ENCODE measurements at regions not wholly inside any gene's neighbourhood (a gene's known extent, or its start where the extent isn't known, plus 50 kb on each side); places are given as distances from the start of the nearest gene placed in this dataset.

DNA sequence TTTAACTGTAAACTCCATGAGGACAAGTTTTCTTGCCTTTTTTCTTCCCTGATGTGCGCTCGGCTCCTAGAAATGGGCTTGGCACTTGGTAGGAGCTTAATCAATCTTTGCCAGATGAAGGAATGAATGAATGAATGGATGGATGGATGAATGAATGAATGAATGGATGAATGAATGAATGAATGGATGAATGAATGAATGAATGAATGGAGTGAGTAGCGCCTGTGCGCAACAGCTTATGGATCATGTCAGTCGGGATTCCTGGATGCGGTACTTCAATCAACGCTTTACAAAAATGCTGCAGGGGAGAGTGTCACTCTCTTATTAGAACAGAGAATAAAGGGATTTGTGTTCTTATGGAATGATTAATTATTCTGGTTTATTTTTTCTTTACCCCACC lies 267.3 kb downstream of the TFAP2C start:
- H3T11ph ChIP-seq (ENCODE audit: low read length), result no peak overlapping the region
- no peak overlapping the region for H3K4me2 ChIP-seq (ENCODE audit: insufficient read depth, insufficient read length, low read length)
- H3K27me3 ChIP-seq (ENCODE audit: insufficient read depth, low read length), result no peaks in the 10 kb centered on the region
- peaks cover 0 to 9% (median 3%) of the 10 kb centered on the region in 3 experiments; a peak in 4 of 7 replicates for H3K36me3 Mint-ChIP-seq (ENCODE audit: insufficient read depth in 1 of 3, low read depth in 3 of 3)
- H4K5ac ChIP-seq (ENCODE audit: insufficient read length, low read depth, low read length), result no peak overlapping the region
- H3K4ac ChIP-seq (ENCODE audit: low read depth, low read length), result no peak overlapping the region
- H3K4me1 Mint-ChIP-seq, result peaks cover 25 to 49% of the 10 kb centered on the region in 2 experiments
- peaks cover 4 to 10% of the 10 kb centered on the region in 2 experiments; a peak in 4 of 5 replicates for H3K9me3 Mint-ChIP-seq
- H3K79me1 ChIP-seq (ENCODE audit: insufficient read depth, low read depth, low read length, poor library complexity, severe bottlenecking), result no peaks in the 10 kb centered on the region
- H3K4me1 ChIP-seq (ENCODE audit: insufficient read depth, low read length), result peaks cover 8% of the 10 kb centered on the region; the same call in 1 of the 2 replicates
- H3K56ac ChIP-seq (ENCODE audit: insufficient read length, low read depth, low read length), result no peak overlapping the region
- H3K27ac Mint-ChIP-seq, result peak overlapping the region in 1 of 3 experiments; percentile 7; a peak in 1 of 7 replicates
- H2BK5ac ChIP-seq (ENCODE audit: insufficient read length, low read length), result no peak overlapping the region
- no peak overlapping the region for H2AFZ ChIP-seq (ENCODE audit: low read length)
- no peak overlapping the region for H2BK15ac ChIP-seq (ENCODE audit: low read depth, low read length)
- no CpG with 5 or more reads among the region's 7 CpGs for WGBS (ENCODE audit: extremely low coverage, insufficient read length, low lambda C conversion rate)
- H3K14ac ChIP-seq (ENCODE audit: insufficient read depth, low read length), result no peak overlapping the region
- H4K91ac ChIP-seq (ENCODE audit: insufficient read length, low read depth, low read length), result no peak overlapping the region
- no peak overlapping the region for H3K23ac ChIP-seq (ENCODE audit: insufficient read length, low read depth, low read length)
- no peak overlapping the region for H2BK120ac ChIP-seq (ENCODE audit: low read depth, low read length, poor library complexity, severe bottlenecking)
- H2AK5ac ChIP-seq (ENCODE audit: insufficient read length, low read length), result no peak overlapping the region
- no peak overlapping the region for H3K18ac ChIP-seq (ENCODE audit: insufficient read length, low read depth, low read length)
- no peak overlapping the region for H3K9ac ChIP-seq (ENCODE audit: extremely low read depth, insufficient read length, low read length)
- no peak overlapping the region for H3K27ac ChIP-seq (ENCODE audit: insufficient read length, low read depth, low read length)
- no peaks in the 10 kb centered on the region for H4K20me1 ChIP-seq (ENCODE audit: control insufficient read depth, insufficient read depth, insufficient read length)
- H3K79me2 ChIP-seq (ENCODE audit: insufficient read depth, low read length), result no peaks in the 10 kb centered on the region
- no peak for DNase-seq
- H4K8ac ChIP-seq (replicated peaks; ENCODE audit: insufficient read length, low read depth, low read length), result no peak overlapping the region
- peaks cover 14% of the 10 kb centered on the region for H3K27me3 Mint-ChIP-seq (ENCODE audit: low read depth)
- TF ChIP-seq, protein P1, sequence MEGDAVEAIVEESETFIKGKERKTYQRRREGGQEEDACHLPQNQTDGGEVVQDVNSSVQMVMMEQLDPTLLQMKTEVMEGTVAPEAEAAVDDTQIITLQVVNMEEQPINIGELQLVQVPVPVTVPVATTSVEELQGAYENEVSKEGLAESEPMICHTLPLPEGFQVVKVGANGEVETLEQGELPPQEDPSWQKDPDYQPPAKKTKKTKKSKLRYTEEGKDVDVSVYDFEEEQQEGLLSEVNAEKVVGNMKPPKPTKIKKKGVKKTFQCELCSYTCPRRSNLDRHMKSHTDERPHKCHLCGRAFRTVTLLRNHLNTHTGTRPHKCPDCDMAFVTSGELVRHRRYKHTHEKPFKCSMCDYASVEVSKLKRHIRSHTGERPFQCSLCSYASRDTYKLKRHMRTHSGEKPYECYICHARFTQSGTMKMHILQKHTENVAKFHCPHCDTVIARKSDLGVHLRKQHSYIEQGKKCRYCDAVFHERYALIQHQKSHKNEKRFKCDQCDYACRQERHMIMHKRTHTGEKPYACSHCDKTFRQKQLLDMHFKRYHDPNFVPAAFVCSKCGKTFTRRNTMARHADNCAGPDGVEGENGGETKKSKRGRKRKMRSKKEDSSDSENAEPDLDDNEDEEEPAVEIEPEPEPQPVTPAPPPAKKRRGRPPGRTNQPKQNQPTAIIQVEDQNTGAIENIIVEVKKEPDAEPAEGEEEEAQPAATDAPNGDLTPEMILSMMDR (conservative IDR thresholded peaks at IDR 0.05), result no peak
- H2BK20ac ChIP-seq (ENCODE audit: low read depth, low read length, poor library complexity, severe bottlenecking), result no peak overlapping the region
- H2BK12ac ChIP-seq (ENCODE audit: insufficient read length, low read depth, low read length), result no peak overlapping the region
- no peaks in the 10 kb centered on the region for H3K23me2 ChIP-seq (ENCODE audit: insufficient read length, low read depth, low read length, poor library complexity, severe bottlenecking)
- H3K4me3 Mint-ChIP-seq, result no peak overlapping the region
- no peaks in the 10 kb centered on the region for H3K9me3 ChIP-seq (ENCODE audit: control insufficient read depth, low read depth, low read length)
